ENCODE measurements at regions not wholly inside any gene's neighbourhood (a gene's known extent, or its start where the extent isn't known, plus 50 kb on each side); places are given as distances from the start of the nearest gene placed in this dataset.

DNA sequence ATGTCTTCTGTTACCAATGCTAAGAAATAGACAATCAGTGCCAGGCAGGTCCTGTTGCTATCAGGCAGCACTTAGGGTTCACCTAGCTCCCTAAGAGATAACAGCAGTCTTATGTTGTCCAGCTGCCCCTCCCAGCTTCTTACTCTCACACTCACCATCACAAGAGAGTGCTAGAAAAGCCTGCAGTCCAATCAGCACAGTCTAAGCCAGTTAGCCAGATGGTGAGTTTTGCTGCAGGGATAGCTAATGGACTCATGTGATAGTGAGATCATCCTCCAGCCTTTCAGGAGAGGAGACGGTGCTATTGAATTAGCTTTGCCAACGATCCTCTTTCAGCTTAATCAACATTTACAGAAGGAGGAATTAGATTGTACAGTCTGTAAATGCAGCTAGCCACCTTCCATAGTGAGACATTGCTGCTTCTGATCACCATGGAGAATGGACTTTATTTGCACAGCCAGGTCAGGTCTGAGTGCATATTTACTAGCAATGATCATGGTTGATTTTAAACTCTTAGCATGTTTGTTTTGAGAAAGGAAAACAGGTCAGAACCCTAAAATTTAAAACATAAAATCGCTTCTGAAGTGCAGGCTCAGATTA, 438.3 kb downstream of the CENPC start:
- DNase-seq = no peak

DNA sequence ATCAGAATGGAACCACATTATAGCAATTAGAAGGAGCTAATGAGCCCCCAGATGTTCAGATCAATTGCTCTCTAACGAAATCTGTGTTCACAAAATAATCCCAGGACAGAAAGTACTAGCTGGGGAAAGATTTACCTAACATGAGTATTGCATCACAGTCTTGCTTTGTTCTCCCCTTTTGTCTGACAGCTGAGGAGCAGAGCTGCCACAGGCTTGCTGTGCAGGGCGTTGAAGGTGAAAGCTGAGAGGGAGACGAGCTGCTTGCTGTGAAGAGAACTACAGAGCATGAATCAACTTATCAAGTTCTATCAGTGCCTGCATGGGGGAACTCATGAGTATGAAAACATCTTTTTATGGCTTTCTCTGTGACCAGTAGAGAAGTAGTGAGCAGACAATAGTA, 441.2 kb downstream of the CENPC start:
- DNase-seq = no peak

DNA sequence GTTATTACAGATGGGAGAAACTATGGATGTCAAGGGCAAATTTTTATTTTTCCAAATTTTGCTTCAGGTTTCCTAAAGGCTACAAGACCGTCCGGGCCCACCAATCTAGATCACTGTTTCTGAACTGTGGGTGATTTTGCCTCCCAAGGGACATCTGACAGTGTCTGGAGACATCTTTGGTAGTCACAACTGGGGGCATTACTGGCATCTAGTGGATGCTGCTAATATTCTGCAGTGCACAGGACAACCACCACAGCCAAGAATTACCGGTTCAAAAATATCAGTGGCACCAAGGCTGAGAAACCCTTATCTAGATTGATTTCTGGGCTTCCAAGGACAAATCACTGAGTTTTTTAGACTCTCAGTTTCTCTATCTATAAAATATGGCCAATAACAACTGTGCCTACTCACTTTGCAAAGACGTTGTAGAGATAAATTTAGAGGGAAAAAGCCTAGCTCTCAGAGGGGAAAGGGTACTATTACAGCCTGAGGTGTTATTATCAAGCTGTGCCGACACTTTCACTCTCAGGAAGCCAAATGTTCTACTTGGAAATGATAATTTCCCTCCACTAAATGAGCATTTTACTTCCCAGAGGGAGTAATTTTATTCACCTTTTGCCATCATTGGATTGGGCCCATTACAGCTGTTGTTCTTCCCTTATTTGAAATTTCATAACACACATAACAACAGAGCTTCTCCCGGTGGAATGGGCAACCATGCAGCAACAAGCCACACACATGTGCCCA, 442.1 kb downstream of the CENPC start:
- no peak for DNase-seq

- no peak for DNase-seq
These were observed 443.7 kb downstream of the CENPC start for GRCh38 chr4:67101612-67102011.

DNA sequence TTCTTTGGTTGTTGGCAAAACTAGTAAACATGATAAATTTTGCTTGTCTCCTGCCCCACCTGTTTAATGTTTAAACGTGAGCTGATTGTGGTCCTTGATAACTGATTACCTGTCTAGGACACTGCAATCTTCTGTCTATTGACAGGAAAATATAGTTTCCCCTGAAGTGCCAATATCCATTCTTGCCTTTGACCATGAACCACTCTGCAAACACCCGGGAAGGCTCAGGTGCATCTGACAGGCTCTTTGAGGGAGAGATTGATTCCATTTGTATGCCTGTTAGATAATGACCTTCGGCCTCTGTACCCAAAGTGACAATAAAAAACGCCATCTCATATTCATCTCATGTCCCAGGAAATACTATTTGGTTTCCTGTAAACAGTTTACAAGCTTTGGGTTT, 453.0 kb downstream of the CENPC start:
- no peak for DNase-seq

DNA sequence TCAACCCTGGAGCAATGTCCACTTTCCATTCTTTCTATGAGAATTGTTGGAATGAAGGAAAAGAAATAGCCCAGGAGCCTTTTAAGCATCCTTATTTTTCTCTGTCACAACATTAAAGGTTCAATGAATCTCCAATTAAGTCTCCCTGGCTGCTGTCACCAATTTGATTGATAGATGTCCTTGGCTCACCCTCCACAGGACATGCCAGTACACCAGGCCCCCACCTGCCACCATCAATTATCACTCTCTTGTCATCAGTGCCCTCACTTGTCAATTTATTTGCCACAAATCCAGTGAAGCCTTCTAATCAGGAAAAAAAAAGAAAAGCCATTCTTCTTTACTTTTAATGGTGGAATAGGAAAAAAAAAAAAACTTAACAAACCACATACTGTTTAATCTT, 453.6 kb downstream of the CENPC start:
- no peak for DNase-seq

GRCh38 chr4:67087897-67088296, 457.4 kb downstream of the CENPC start:
- DNase-seq = peak; percentile 24

DNA sequence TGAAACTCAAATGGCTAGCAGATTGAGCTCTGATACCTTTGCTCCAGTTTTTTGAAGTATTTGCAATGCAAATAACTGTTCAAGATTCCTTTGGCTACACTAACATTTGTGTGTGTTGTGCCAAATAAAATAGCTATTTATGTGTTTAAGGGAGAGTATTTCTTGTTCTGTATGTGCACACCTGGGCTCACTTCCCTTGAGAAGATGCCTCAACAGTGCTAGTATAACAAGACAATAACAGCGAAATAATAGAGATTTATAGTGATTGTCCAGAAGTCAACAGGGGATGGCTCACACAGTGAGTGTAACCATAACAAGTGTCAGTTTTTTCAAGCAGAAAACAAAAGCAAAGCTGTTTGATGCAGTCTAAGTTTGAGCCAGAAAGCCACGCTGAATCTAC, 460.5 kb downstream of the CENPC start:
- DNase-seq = no peak

- no peak for DNase-seq
These were observed 461.8 kb downstream of the CENPC start for GRCh38 chr4:67083496-67083895.

DNA sequence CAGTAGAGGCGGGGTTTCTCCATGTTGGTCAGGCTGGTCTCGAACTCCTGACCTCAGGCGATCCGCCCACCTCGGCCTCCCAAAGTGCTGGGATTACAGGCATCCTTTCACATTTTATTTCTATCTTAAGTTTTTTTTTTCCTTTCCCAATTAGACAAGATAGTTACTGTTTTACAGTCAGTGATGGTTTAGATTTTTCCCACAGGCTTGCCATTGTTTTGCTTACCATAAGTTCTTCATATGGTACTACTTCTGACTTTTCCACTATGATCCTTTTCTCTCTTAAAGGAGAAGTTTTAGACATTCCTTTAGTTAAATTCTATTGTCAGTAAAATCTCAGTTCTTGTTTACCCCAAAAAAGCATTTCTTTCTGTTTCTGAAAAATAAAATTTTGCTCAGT, 462.6 kb downstream of the CENPC start:
- no peak for DNase-seq

DNA sequence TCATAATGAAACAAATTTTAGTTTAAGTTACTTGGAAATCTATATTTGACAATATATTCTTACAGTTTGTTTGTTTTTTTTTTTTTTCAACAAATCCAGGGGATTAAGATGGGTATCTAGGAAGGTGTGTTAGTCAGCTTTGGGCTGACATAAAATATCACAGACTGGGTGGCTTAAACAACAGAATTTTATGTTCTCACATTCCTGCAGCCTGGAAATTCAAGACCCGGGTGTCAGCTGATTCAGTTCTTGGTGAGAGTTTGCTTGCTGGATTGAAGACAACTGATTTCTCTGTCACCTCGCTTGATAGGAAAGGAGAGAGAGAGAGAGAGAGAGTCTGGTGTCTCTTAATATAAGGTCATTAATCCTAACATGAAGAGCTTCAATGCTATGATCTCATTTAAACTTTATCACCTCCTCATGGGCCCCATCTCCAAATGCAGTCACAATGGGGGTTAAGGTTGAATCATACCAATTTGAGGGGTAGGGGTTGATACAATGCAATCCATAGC, 465.2 kb downstream of the CENPC start:
- no peak for DNase-seq

- no peak for DNase-seq
These were observed 473.7 kb downstream of the CENPC start for GRCh38 chr4:67071641-67072040.

DNA sequence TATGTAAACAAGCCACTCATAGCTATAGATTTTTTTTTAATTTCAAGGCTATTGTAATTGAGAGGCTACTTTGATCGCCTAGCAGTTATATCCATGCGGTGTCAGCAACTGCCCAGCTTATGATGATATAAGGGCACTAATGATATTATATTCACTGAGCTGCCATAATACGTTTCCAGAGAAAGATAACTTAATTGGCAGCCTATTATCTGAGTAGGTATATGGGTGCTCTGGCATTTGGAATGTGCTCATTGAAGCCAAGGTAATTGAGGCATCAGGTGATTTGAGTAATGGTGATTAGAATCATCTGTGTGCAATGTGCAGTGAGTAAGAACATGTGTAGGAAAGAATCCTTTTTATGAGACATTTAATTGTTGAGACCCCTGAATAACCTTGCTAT, 490.0 kb downstream of the CENPC start:
- no peak for DNase-seq

DNA sequence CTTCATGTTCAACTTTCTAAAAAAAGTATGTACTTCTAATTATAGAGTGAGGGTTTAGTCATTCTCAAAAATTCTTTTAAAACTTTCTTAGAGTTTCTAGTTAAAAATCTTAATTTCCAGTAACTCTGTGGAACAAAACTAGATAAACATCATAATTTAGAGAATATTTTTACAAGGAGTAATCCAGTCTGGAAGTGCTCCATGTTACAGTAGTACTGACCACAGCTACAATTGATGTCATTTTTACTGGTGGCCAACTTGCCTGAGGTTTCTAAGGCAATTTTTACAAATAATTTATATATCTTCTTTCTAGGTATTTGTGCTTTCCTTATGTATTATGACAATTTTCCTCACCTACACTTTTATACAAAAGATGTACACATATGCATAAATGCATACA, 490.4 kb downstream of the CENPC start:
- no peak for DNase-seq

DNA sequence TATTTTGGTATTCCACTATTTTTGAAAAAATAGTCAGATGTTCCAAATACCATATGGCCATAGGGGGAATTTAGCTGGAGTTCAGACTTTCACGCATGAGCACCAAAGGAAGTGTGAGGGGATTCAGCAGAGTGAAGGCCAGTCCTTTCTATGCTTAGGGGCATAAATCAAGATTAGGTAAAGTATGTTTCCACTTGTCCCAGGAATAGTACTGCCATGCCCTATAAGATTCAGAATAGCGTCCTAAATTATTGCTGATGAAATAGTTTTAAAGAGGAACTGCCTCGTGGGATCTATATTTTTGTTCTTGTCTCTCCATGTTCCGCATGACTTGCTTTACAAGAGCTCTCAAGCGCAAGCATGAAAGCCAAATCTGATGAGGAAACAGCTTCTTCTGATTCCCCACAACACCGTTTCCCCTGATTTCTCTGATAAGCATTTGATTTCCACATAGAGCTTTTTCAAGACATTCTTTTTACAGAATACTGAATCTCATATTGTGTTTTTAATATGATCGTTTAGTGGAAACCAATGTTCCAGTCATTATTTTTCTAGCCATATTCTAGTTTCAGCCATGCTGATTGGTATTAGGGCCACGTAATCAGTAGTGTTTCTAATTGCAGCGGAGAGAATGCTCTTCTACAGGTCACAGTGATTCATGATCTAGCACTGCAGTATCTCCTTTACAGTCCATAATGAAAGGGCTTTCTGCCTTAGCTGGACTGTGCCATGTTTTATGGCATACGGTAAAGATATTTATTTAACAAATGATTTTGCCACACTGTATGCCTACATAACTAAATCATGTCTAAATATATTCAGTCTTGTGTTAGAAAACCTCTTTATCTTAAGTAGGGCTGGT, 492.3 kb downstream of the CENPC start:
- DNase-seq = no peak

DNA sequence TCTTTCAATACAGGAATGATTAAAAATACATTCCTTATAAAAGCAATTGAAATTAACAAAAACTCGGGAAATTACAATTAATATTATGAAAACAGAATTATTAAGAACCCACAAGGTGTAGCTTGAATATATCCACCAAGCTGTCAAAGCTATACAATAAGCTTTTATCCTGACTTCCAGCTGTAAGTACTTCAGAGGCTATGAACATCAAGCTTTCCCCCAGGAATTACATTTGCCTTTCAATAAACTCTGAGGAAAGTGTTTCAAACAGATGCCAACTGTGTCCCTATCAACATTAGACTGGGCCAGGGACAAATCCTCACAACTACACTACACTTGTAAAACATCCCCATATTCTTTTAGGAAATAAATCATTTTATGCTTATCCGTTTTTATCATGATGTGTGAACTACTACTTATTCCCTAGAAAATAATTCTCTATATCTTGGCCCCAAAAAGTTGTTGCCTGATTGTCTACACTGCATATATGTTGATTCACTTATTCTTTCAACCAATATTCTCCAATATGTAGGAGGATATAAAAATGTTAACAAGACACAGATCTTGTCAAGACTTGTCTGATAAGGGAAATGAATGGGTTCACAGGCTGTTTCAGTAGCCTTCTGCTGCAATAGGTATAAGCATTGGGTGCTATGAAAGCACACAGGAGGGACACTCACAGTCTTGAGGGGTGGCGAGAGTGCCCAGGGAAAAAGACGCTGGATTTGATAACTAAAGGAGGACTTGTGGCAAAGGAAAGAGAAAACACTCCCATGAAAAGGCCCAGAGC, 494.1 kb downstream of the CENPC start:
- DNase-seq = no peak

GRCh38 chr4:67049446-67049845, 495.9 kb downstream of the CENPC start:
- DNase-seq = no peak

GRCh38 chr4:67048530-67048929, 496.8 kb downstream of the CENPC start:
- DNase-seq = no peak

DNA sequence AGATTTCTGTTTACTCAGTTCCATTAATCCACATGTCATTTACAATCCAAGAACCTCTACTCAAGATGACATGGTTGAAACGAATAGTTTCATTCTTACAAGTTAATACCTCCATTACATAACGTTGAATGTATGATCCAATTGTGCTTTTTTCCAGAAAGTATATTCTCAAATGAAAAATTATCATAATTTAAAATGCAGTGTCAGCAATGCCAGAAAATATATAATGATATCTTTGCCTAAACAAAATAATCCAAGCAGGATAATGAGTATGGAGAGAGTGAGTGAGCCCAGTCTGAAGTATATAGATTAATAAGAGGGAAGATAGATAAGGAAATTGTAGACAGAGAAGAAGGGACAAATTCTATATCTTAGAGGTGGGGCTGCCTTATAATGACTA, 505.0 kb downstream of the CENPC start:
- no peak for DNase-seq

DNA sequence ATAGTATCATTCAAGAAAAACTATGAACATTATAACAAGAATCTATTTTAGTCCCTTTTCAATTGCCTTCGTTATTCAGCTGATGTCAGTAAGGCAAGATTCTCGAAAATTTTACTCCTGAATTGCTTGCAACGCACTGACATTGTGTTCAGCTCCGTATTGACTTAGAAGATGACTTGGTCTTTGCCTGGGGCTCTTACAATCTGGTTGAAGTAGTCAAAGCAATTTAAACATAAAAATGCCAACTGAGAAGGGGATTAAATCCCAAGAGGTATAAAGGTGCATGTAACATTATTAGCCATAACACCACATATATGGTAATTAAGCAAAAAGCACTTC, 507.1 kb downstream of the CENPC start:
- DNase-seq = no peak

DNA sequence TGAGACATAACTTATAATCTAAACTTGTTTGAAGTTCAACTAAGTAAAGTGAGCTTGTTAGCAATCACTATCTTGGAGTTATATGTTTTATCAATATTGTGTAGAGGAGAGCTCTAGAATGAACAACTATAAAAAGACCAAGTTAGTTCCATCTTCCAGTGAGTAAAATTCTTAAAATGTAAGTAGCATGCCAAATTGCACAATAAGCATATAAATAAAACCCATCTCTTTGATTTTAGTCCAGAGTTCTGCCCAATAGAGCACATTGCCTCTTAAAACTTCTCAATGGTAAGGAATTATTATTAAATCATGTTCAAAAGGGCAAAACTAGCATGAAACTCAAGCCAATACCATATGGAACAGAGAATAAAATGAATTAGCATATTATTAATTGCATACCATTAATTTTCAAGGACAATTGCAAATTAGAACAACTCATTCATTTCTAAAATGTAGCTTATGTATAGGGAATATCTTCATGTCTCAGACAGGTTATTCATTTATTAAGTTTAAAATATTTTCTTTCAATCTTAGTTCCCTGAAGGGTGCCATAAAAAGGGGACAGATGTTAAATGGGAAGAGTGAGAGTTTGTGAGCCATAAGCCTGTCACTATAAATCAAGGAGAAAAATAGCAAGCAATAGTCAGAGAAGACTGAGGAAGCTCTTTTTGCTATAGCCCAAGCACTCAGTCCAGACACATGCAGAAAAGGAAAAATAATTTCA, 507.6 kb downstream of the CENPC start:
- DNase-seq = no peak

DNA sequence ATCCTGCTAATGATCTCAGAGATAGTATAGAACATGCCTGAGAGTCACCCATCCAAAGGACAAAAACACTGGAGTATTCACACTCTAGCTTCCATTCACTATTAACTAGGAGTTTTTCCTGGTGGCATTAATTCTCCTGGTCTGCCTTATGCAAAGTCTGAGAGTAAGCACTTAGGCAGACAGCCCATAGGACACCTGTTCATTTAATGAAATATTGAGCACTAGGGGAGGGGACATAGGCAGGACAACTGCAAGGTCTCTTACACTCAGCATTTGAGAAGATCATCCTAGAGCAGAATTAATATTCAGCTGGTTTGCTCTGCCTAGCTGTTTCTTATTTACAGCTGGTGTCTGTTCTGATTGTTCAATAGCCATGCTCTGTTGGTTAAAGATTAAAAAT, 508.5 kb downstream of the CENPC start:
- DNase-seq = no peak
